ENCODE measurements at regions not wholly inside any gene's neighbourhood (a gene's known extent, or its start where the extent isn't known, plus 50 kb on each side); places are given as distances from the start of the nearest gene placed in this dataset.

GRCh38 chr16:85515830-85516397 lies 97.2 kb upstream of the GSE1 start (continued):
- TF ChIP-seq ZNF138 (CRISPR knock-in tag; IDR thresholded peaks at IDR 0.05; ENCODE audit: low read depth) = 0 out of 2 replicates have a peak, but pooled peaks have one; percentile 24
- TF ChIP-seq, protein P1, sequence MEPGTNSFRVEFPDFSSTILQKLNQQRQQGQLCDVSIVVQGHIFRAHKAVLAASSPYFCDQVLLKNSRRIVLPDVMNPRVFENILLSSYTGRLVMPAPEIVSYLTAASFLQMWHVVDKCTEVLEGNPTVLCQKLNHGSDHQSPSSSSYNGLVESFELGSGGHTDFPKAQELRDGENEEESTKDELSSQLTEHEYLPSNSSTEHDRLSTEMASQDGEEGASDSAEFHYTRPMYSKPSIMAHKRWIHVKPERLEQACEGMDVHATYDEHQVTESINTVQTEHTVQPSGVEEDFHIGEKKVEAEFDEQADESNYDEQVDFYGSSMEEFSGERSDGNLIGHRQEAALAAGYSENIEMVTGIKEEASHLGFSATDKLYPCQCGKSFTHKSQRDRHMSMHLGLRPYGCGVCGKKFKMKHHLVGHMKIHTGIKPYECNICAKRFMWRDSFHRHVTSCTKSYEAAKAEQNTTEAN (CRISPR knock-in tag; conservative IDR thresholded peaks at IDR 0.05) = peak; percentile 95
- TF ChIP-seq AKNA (CRISPR knock-in tag; IDR thresholded peaks at IDR 0.05; ENCODE audit: borderline replicate concordance) = no peak
- TF ChIP-seq ZNF660 (CRISPR knock-in tag; IDR thresholded peaks at IDR 0.05; ENCODE audit: borderline replicate concordance, low read depth) = no peak
- TF ChIP-seq ZNF18 (CRISPR knock-in tag; IDR thresholded peaks at IDR 0.05; ENCODE audit: insufficient replicate concordance) = peak; percentile 52
- no peak for TF ChIP-seq MBNL3 (CRISPR knock-in tag; conservative IDR thresholded peaks at IDR 0.05)
- TF ChIP-seq ADNP (CRISPR knock-in tag; IDR thresholded peaks at IDR 0.05) = no peak
- TF ChIP-seq REXO4 (CRISPR knock-in tag; IDR thresholded peaks at IDR 0.05; ENCODE audit: borderline replicate concordance) = no peak
- TF ChIP-seq ZFP1 (CRISPR knock-in tag; IDR thresholded peaks at IDR 0.05) = 0 out of 2 replicates have a peak, but pooled peaks have one; percentile 44
- TF ChIP-seq, protein P2, sequence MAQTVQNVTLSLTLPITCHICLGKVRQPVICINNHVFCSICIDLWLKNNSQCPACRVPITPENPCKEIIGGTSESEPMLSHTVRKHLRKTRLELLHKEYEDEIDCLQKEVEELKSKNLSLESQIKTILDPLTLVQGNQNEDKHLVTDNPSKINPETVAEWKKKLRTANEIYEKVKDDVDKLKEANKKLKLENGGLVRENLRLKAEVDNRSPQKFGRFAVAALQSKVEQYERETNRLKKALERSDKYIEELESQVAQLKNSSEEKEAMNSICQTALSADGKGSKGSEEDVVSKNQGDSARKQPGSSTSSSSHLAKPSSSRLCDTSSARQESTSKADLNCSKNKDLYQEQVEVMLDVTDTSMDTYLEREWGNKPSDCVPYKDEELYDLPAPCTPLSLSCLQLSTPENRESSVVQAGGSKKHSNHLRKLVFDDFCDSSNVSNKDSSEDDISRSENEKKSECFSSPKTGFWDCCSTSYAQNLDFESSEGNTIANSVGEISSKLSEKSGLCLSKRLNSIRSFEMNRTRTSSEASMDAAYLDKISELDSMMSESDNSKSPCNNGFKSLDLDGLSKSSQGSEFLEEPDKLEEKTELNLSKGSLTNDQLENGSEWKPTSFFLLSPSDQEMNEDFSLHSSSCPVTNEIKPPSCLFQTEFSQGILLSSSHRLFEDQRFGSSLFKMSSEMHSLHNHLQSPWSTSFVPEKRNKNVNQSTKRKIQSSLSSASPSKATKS (CRISPR knock-in tag; IDR thresholded peaks at IDR 0.05) = no peak
- TF ChIP-seq SOX13 (IDR thresholded peaks at IDR 0.05) = peak; percentile 56; the same call in 1 of the 2 replicates
- TF ChIP-seq SOX13 (CRISPR knock-in tag; conservative IDR thresholded peaks at IDR 0.05 in 1 of 2, IDR thresholded peaks at IDR 0.05 in 1 of 2) = peak; percentile 42 to 84; a peak in 2 of 4 replicates
- no peak for TF ChIP-seq YEATS2 (CRISPR knock-in tag; IDR thresholded peaks at IDR 0.05; ENCODE audit: borderline replicate concordance)
- peak; percentile 92 for TF ChIP-seq ISL2 (CRISPR knock-in tag; IDR thresholded peaks at IDR 0.05)
- no peak for TF ChIP-seq JARID2 (CRISPR knock-in tag; IDR thresholded peaks at IDR 0.05; ENCODE audit: insufficient replicate concordance)
- no peak; the same call in 1 of the 2 replicates for TF ChIP-seq KDM5B (CRISPR knock-in tag; IDR thresholded peaks at IDR 0.05; ENCODE audit: borderline replicate concordance)
- TF ChIP-seq SMARCE1 (IDR thresholded peaks at IDR 0.05; ENCODE audit: borderline replicate concordance) = no peak
- no peak for TF ChIP-seq GTF2F1 (IDR thresholded peaks at IDR 0.05; ENCODE audit: low read length)
- TF ChIP-seq ZNF724P (CRISPR knock-in tag; IDR thresholded peaks at IDR 0.05; ENCODE audit: borderline replicate concordance) = no peak
